Epidermal melanocyte (primary cell): ENCODE measurements at regions not wholly inside any gene's neighbourhood (a gene's known extent, or its start where the extent isn't known, plus 50 kb on each side); places are given as distances from the start of the nearest gene placed in this dataset.

Source experiments
- DNase-seq: peaks from one replicate; pipeline ENCODE4 v3.0.0; 2011; ENCODE audit warnings: low spot score; ENCODE audit not compliant: insufficient read length

GRCh38 chr18:24672165-24672941 lies 211.9 kb downstream of the HRH4 start:
- DNase-seq: no peak

- DNase-seq: no peak
Observed at GRCh38 chr18:24674200-24674599, 213.8 kb downstream of the HRH4 start.

GRCh38 chr18:24674605-24675004 lies 214.2 kb downstream of the HRH4 start:
- no peak for DNase-seq

GRCh38 chr18:24677011-24677410 lies 216.6 kb downstream of the HRH4 start:
- no peak for DNase-seq

GRCh38 chr18:24678107-24678506 lies 217.7 kb downstream of the HRH4 start:
- no peak for DNase-seq

GRCh38 chr18:24678626-24679025 lies 218.2 kb downstream of the HRH4 start:
- no peak for DNase-seq

GRCh38 chr18:24679062-24679461 lies 218.6 kb downstream of the HRH4 start:
- no peak for DNase-seq

- DNase-seq: no peak
Observed at GRCh38 chr18:24683925-24684324, 223.5 kb downstream of the HRH4 start.

GRCh38 chr18:24685254-24685959 lies 225.0 kb downstream of the HRH4 start:
- DNase-seq: no peak

- DNase-seq: no peak
Observed at GRCh38 chr18:24695168-24695567, 234.7 kb downstream of the HRH4 start.

- DNase-seq: no peak
Observed at GRCh38 chr18:24702001-24702515, 241.6 kb downstream of the HRH4 start.

GRCh38 chr18:24703316-24703715 lies 242.9 kb downstream of the HRH4 start:
- DNase-seq: no peak

- peak; percentile 42 for DNase-seq
Observed at GRCh38 chr18:24704946-24705630, 244.7 kb downstream of the HRH4 start.

- DNase-seq: no peak
Observed at GRCh38 chr18:24710474-24710873, 250.0 kb downstream of the HRH4 start.

GRCh38 chr18:24719791-24720190 lies 259.4 kb downstream of the HRH4 start:
- no peak for DNase-seq

GRCh38 chr18:24721388-24721787 lies 261.0 kb downstream of the HRH4 start:
- no peak for DNase-seq

GRCh38 chr18:24725644-24726415 lies 265.4 kb downstream of the HRH4 start:
- no peak for DNase-seq

- DNase-seq: no peak
Observed at GRCh38 chr18:24726727-24727492, 266.5 kb downstream of the HRH4 start.

- no peak for DNase-seq
Observed at GRCh38 chr18:24727685-24728084, 267.2 kb downstream of the HRH4 start.

- no peak for DNase-seq
Observed at GRCh38 chr18:24731158-24731557, 270.7 kb downstream of the HRH4 start.

GRCh38 chr18:24731981-24732380 lies 271.5 kb downstream of the HRH4 start:
- DNase-seq: no peak
